ENCODE measurements at regions not wholly inside any gene's neighbourhood (a gene's known extent, or its start where the extent isn't known, plus 50 kb on each side); places are given as distances from the start of the nearest gene placed in this dataset.

- Histone ChIP-seq H3K4me2 (peak overlapping the region; percentile 80), H3K4me3 (peak overlapping the region; percentile 80), H3K79me2 (replicated peaks; ENCODE audit: insufficient read depth) (peaks cover 29% of the 10 kb centered on the region), H3K9me2 (ENCODE audit: insufficient read depth) (no peaks in the 10 kb centered on the region), H3F3A (replicated peaks; ENCODE audit: low read depth) (peaks cover 6% of the 10 kb centered on the region; the same call in 1 of the 2 replicates), H3K27me3 (ENCODE audit: insufficient read depth) (no peaks in the 10 kb centered on the region), H3K4me1 (ENCODE audit: insufficient read depth) (peaks cover 5% of the 10 kb centered on the region; the same call in 1 of the 2 replicates), H4K20me1 (replicated peaks; ENCODE audit: insufficient read depth) (no peaks in the 10 kb centered on the region), H3K36me3 (ENCODE audit: insufficient read depth) (no peaks in the 10 kb centered on the region), H3K27ac (ENCODE audit: low read depth) (peak overlapping the region; percentile 99), H2AFZ (no peak overlapping the region)
- peak overlapping the region; percentile 99 for H3K4me3 Mint-ChIP-seq
- DNase-seq (ENCODE audit: low spot score), result no peak
- H3K27ac Mint-ChIP-seq, result peak overlapping the region; percentile 100
- peak; percentile 0; the same call in 2 of the 3 replicates for ATAC-seq
- TF ChIP-seq POLR2AphosphoS5 (IDR thresholded peaks at IDR 0.05; ENCODE audit: low read depth) (no peak), CTCF (conservative IDR thresholded peaks at IDR 0.05; ENCODE audit: low read depth in 2 of 2) (no peak), STAT1 (IDR thresholded peaks at IDR 0.05; ENCODE audit: unreplicated experiment) (no peak), ZNF114 (CRISPR knock-in tag; IDR thresholded peaks at IDR 0.05) (no peak), ZNF462 (CRISPR knock-in tag; IDR thresholded peaks at IDR 0.05) (no peak)
- H3K9me3 Mint-ChIP-seq, result peaks cover 17% of the 10 kb centered on the region; the same call in 1 of the 3 replicates
- H3K27me3 Mint-ChIP-seq (ENCODE audit: insufficient read depth, low read depth, poor library complexity), result peaks cover 43% of the 10 kb centered on the region
- H3K4me1 Mint-ChIP-seq, result peaks cover 37% of the 10 kb centered on the region
- peaks cover 30% of the 10 kb centered on the region for H3K36me3 Mint-ChIP-seq (ENCODE audit: low read depth)
These were observed 111.5 kb downstream of the HFE start for GRCh38 chr6:26198722-26199056.
